ENCODE measurements at regions not wholly inside any gene's neighbourhood (a gene's known extent, or its start where the extent isn't known, plus 50 kb on each side); places are given as distances from the start of the nearest gene placed in this dataset.

DNA sequence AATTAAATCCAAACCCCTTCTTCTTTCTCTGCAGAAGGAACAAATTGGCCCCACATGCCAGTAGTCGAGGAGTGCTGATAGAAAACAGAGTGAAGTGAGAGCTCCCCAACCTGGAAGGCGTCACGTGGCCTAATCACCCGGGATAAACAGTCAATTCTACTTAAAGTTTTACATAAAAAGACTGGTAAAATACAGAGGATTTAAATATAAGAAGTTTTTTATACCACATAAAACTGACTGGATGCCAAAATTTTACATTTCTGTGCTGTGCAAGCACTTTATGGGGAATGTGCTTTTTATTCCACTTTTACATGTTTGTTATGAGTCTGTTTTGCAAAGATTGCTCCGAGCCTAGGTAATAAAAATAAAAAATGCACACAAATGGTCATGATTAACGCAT, 1586.8 kb upstream of the ACVR2A start:
- Histone ChIP-seq H3K4me1 (ENCODE audit: insufficient read depth, low read length) (no peaks in the 10 kb centered on the region), H3K9ac (ENCODE audit: low read depth, low read length) (no peak overlapping the region), H3K36me3 (ENCODE audit: insufficient read depth, low read length) (no peaks in the 10 kb centered on the region), H3K9me3 (ENCODE audit: control insufficient read depth, insufficient read depth, low read length) (no peaks in the 10 kb centered on the region)

DNA sequence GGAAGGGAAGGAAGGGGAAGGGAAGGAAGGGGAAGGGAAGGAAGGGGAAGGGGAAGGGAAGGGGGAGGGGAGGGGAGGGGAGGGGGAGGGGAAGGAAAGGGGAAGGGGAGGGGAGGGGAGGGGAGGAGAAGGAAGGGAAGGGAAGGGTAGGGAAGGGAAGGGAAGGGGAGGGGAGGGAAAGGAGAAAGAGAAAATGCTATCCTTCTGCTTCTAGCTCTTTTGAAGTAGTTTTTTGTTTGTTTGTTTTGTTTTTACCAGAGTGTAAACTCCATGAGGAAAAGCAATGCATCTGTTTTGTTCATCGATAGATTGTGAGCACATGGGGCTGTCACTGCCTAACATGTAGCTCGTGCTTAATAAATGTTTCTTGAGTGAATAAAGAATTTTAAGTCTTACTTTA, 1592.7 kb upstream of the ACVR2A start:
- Histone ChIP-seq H3K9me3 (ENCODE audit: control insufficient read depth, insufficient read depth, low read length) (no peaks in the 10 kb centered on the region), H3K9ac (ENCODE audit: low read depth, low read length) (no peak overlapping the region), H3K4me1 (ENCODE audit: insufficient read depth, low read length) (no peaks in the 10 kb centered on the region), H3K36me3 (ENCODE audit: insufficient read depth, low read length) (no peaks in the 10 kb centered on the region)

DNA sequence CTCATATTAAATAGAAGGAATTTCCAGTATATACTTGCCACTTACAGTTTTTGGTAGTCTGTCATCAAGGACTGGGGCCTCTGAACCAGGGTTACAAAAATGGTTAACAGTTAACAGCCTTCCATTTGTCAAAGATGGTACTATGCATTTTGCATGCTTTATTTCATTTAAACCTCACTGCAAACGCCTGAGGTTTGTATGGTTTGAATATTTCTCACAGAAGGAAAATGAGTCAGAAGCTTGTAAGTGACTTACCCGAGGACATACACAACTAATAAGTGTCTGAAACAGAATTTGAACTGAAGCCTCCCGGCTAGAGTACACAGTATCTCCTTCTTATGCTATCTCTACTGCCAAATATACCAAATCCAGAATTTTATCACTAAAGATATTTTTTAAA, 1593.5 kb upstream of the ACVR2A start:
- H3K9ac ChIP-seq (ENCODE audit: low read depth, low read length) = no peak overlapping the region
- no peaks in the 10 kb centered on the region for H3K36me3 ChIP-seq (ENCODE audit: insufficient read depth, low read length)
- peaks cover 7% of the 10 kb centered on the region; the same call in 1 of the 2 replicates for H3K4me1 ChIP-seq (ENCODE audit: insufficient read depth, low read length)
- H3K9me3 ChIP-seq (ENCODE audit: control insufficient read depth, insufficient read depth, low read length) = no peaks in the 10 kb centered on the region

DNA sequence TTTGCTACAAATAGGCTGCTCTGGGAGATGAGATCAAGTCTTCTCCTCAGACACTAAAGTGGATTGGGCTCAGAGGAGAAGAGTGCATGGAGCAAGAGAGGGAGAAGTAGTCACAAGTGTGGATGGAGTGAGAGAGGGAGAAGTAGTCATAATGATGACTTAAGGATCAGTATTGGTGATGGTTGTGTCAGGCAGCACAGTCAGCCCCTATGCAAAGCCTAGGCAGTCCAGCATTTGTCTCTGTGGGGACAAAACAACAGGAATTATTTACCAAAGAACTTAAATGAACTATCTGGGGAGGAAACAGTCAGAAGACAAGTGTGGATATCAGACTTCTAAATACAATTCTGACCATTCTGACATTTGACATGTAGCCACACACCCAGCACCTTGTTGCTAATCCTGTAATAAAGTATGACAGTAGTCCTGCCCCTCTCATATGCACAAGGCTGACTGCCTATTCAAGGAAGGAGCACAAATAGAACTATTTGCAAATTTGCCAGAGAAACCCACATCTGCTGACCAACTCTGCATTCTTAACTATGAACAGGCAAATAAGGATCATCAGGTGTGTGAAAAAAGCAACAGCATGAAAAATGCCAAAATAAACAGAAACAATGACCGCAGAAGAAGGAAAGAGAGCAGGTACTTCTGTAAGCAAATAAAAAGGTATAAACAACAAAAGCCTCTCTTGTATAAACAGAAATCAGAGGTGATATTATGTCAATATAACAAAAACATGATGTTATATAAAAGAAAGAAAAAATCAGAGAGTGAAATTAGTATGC, 1597.9 kb upstream of the ACVR2A start:
- no peaks in the 10 kb centered on the region for H3K36me3 ChIP-seq (ENCODE audit: insufficient read depth, low read length)
- no peak overlapping the region for H3K9ac ChIP-seq (ENCODE audit: low read depth, low read length)
- H3K9me3 ChIP-seq (ENCODE audit: control insufficient read depth, insufficient read depth, low read length) = no peaks in the 10 kb centered on the region
- peaks cover 7% of the 10 kb centered on the region; the same call in 1 of the 2 replicates for H3K4me1 ChIP-seq (ENCODE audit: insufficient read depth, low read length)

DNA sequence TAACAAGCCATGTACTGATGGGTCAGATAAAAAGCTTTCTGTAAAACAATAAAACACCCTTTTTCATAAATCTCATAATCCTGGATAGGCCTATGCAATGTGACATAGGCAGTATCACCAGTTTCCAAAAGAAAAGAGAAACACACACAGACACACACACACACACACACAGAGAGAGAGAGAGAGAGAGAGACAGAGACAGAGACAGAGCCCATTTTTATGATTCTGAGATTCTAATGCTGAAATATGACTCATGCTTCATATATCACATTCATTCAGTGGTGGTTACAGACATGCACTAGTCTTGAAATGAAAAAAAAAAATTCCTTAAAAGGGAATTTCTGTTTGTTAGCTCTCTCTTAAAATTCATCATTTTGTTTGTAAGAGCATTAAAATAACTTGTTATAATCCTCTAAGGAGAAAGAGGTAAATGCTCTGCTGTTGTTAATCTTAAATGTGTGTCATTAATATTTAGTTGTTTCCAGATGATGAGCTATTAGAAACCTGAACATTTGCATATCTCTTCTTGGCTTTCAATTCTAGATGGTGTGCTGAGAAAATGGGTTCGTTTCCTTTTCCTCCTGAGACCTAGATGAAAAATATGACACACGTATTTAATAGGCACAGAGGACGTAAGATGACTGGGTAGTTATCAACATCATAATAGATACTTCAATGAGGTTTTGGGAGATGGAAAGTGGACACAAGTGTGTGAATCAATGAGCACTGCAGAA, 1598.7 kb upstream of the ACVR2A start:
- H3K4me1 ChIP-seq (ENCODE audit: insufficient read depth, low read length) = peaks cover 7% of the 10 kb centered on the region; the same call in 1 of the 2 replicates
- no peak overlapping the region for H3K9ac ChIP-seq (ENCODE audit: low read depth, low read length)
- H3K9me3 ChIP-seq (ENCODE audit: control insufficient read depth, insufficient read depth, low read length) = no peaks in the 10 kb centered on the region
- no peaks in the 10 kb centered on the region for H3K36me3 ChIP-seq (ENCODE audit: insufficient read depth, low read length)

DNA sequence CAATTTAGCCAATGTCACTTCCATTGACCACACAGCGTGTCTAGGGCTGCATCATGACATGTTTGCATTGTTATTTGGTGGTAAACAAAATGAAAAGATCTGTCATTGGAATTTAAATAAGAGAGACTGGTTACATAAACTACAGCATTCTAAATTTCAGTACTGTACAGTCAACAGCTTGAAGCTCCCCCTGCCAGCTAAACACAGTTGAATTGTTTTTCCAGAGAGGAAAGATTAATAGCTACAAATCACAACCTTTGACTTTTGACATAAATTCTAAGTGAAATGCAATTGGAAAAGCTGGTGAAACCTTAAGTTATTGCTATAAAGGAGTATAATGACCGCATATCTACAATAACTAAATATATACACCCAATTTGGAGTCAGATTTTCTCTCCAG, 1600.0 kb upstream of the ACVR2A start:
- Histone ChIP-seq H3K9ac (ENCODE audit: low read depth, low read length) (no peak overlapping the region), H3K4me1 (ENCODE audit: insufficient read depth, low read length) (peaks cover 7% of the 10 kb centered on the region; the same call in 1 of the 2 replicates), H3K9me3 (ENCODE audit: control insufficient read depth, insufficient read depth, low read length) (no peaks in the 10 kb centered on the region), H3K36me3 (ENCODE audit: insufficient read depth, low read length) (no peaks in the 10 kb centered on the region)

DNA sequence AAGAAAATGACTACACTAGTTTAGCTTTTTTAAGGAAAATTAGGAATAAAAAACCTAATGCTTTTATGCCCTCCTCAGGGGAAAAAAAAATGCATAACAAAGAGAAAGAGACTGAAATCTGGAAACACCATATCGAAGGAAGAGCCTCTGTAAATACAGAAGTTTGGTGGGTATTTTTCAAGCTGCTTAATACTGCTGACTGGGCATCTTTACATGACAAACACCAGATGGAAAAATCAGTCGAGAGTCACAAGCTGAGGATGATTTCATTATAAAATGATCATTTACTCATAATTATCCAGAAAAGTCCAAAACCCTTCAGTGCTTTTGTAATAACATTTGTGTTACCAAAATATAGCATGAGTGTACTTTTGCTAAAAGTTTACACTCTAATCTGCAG, 1600.7 kb upstream of the ACVR2A start:
- no peak overlapping the region for H3K9ac ChIP-seq (ENCODE audit: low read depth, low read length)
- H3K9me3 ChIP-seq (ENCODE audit: control insufficient read depth, insufficient read depth, low read length) = no peaks in the 10 kb centered on the region
- H3K36me3 ChIP-seq (ENCODE audit: insufficient read depth, low read length) = no peaks in the 10 kb centered on the region
- peaks cover 7% of the 10 kb centered on the region; the same call in 1 of the 2 replicates for H3K4me1 ChIP-seq (ENCODE audit: insufficient read depth, low read length)

DNA sequence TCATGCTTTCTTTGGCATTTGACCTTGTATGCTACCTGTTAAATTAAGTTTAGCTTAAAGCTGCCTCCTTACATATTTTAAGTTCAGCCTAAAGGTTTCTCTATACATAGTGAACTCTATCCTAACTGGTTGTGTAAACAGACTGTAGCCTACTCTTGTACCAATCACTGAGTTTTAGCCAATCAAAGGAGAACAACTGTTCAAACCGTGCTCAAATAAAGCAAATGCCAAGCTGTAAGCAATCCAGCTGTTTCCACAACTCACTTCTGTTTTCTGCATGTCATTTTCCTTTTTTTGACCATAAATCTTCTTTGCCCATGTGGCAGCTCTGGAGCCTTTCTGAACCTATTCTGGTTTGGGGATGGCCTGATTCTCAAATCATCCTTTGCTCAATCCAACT, 1603.8 kb upstream of the ACVR2A start:
- no peaks in the 10 kb centered on the region for H3K36me3 ChIP-seq (ENCODE audit: insufficient read depth, low read length)
- H3K9ac ChIP-seq (ENCODE audit: low read depth, low read length) = no peak overlapping the region
- H3K4me1 ChIP-seq (ENCODE audit: insufficient read depth, low read length) = no peaks in the 10 kb centered on the region; the same call in 1 of the 2 replicates
- H3K9me3 ChIP-seq (ENCODE audit: control insufficient read depth, insufficient read depth, low read length) = no peaks in the 10 kb centered on the region

DNA sequence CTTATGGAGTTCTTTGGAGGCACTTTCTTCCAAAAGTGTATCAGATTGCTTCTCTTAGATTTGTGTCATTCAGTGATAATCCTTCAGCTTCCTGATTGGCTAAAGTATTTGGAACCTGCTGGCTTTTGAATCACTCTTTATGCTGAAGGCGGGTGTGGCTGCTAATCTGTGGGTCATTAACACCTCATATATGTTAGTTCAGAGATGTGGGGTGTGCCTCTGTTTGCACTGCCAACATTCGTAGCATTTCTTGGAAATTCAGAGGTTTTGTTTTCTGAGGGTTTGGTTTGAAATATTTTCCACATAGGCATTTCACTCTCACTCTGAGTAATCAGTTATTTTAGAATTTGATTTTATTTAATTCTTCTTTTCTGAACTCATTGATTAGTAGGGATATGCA, 1604.4 kb upstream of the ACVR2A start:
- no peak overlapping the region for H3K9ac ChIP-seq (ENCODE audit: low read depth, low read length)
- no peaks in the 10 kb centered on the region for H3K36me3 ChIP-seq (ENCODE audit: insufficient read depth, low read length)
- H3K4me1 ChIP-seq (ENCODE audit: insufficient read depth, low read length) = no peaks in the 10 kb centered on the region; the same call in 1 of the 2 replicates
- H3K9me3 ChIP-seq (ENCODE audit: control insufficient read depth, insufficient read depth, low read length) = no peaks in the 10 kb centered on the region

DNA sequence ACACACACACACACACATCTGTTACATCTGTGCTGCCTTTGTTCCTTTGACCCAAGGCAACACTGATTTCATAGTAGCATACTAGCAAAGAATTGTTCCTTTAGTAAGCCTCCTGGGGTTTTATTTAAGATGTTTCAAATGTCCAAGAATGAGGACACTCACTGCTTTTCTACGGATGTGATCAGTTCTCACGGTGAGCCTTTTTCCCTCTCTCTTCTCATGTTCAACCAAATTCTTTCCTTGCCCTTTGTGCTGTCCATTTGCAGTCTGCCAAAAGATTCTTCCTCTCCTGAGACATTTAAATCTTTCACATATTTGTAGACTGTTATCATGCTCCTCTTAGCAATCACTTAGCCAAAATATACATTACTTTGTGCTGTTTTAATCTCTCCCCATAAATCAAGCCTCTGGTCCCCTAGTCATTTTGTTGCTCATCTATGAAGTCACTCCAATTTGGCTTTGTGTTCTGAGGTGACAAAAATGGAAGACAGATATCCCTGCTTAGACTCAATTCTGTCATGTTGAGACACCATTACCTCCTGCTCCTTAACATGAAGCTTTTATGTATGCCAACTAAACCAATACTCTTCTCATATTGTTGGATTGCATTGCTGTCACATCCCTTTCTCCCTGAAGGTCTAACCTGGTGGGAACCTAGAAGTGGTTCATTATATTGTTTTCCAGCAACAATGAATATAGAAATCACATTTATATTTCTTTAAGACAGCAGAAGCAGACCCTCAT, 1605.3 kb upstream of the ACVR2A start:
- no peaks in the 10 kb centered on the region for H3K36me3 ChIP-seq (ENCODE audit: insufficient read depth, low read length)
- no peaks in the 10 kb centered on the region for H3K9me3 ChIP-seq (ENCODE audit: control insufficient read depth, insufficient read depth, low read length)
- H3K4me1 ChIP-seq (ENCODE audit: insufficient read depth, low read length) = no peaks in the 10 kb centered on the region; the same call in 1 of the 2 replicates
- no peak overlapping the region for H3K9ac ChIP-seq (ENCODE audit: low read depth, low read length)

DNA sequence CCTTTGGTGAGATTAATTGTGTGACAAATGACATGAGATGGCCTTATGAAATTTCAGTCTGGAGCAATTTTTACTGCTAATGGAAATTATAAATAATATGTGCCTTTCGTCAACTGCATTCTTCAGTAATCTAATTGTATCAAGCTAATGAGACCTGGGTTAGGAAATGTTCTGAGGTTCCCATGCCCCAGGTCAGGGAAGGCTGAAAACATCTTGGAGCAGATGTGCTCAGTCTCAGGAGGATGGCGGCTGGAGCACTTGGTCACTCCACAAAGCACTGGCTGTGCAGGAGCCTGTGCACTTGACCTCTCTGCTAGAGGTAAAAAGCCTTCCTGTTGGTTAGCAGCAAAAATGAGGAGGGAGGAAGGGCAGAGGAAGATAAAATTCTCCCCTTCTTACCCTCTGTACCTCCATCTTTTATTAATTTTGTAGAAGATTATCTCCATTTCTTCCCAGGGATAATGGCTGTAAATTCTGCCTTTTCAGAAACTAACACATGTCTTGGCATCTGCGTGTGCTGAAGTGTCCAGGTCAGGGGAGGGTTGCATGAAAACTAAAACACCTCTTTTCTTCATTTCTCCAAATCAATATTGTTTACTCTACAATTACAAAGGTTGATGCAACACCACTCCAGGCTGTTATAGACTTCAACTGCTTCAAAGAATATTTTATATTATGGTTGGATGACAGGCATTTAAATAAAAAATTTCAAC, 1606.4 kb upstream of the ACVR2A start:
- H3K36me3 ChIP-seq (ENCODE audit: insufficient read depth, low read length) = no peaks in the 10 kb centered on the region
- no peaks in the 10 kb centered on the region for H3K9me3 ChIP-seq (ENCODE audit: control insufficient read depth, insufficient read depth, low read length)
- H3K4me1 ChIP-seq (ENCODE audit: insufficient read depth, low read length) = no peaks in the 10 kb centered on the region; the same call in 1 of the 2 replicates
- no peak overlapping the region for H3K9ac ChIP-seq (ENCODE audit: low read depth, low read length)

DNA sequence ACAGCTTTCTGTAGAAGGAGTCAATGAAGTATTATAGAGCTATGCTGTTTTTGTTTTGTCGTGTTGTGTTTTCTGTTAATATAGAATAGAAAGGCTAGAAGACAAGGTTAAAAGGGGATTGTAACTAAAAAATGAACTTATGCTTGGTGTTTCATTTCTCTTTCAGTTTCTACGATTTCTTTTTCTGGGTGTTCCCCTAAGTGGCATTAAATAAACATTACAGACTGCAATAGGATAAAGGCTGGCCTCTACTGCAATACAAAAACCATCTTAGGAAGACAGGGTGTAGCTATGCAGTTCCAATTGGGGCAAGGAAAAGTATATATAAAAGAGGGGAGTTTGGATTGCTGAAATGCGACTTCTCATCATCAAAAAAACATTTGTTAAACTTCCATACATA, 1609.7 kb upstream of the ACVR2A start:
- no peaks in the 10 kb centered on the region for H3K36me3 ChIP-seq (ENCODE audit: insufficient read depth, low read length)
- H3K9ac ChIP-seq (ENCODE audit: low read depth, low read length) = no peak overlapping the region
- no peaks in the 10 kb centered on the region for H3K4me1 ChIP-seq (ENCODE audit: insufficient read depth, low read length)
- no peaks in the 10 kb centered on the region for H3K9me3 ChIP-seq (ENCODE audit: control insufficient read depth, insufficient read depth, low read length)

DNA sequence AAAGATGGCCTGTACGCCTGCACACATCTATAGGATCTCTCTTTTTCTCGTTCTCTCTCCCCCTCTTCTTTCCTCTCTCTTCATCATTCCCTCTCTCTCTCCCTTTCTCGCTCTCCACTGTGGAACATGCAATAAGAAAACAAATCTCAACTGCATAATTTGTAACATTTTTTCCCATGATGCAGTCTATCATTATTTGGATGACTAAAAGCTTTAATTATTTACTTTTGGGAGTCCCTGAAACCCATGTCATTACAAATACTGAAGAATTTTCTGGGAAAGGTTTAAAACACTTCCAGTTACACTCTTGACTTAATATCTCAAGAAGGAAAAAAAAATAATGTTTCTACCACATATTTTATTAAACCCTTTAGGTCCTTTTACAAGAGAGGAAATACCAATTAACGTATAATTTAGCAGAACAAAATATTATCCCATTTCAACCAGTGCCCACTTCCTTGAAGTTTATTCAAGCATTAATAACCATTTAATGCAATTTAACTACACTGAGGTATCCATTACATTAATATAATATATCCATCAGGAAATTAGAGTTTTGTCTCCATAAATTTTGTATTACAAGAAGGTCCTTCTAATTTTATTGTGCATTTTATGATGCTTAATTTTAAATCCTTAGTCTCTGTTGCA, 1615.2 kb upstream of the ACVR2A start:
- Histone ChIP-seq H3K4me1 (ENCODE audit: insufficient read depth, low read length) (no peaks in the 10 kb centered on the region), H3K9ac (ENCODE audit: low read depth, low read length) (no peak overlapping the region), H3K36me3 (ENCODE audit: insufficient read depth, low read length) (no peaks in the 10 kb centered on the region), H3K9me3 (ENCODE audit: control insufficient read depth, insufficient read depth, low read length) (no peaks in the 10 kb centered on the region)
